GM10266 (cell line): ENCODE measurements at regions not wholly inside any gene's neighbourhood (a gene's known extent, or its start where the extent isn't known, plus 50 kb on each side); places are given as distances from the start of the nearest gene placed in this dataset.
"Not testable (repeated sequence)": the region's sequence is repeated elsewhere in the genome, so short reads cannot be mapped to it uniquely, and the experiment has no call there.

Experiments
- DNase-seq: peaks from one replicate; pipeline ENCODE4 v3.0.0; 2012; ENCODE audit errors: extremely low spot score
- TF ChIP-seq, protein P1 (sequence below): IDR thresholded peaks from 2 replicates; pipeline ENCODE4 v1.5.1; 2012; ENCODE audit warnings: mild to moderate bottlenecking, low read depth; ENCODE audit not compliant: control insufficient read depth, insufficient read depth; ENCODE audit errors: missing control alignments

DNA sequence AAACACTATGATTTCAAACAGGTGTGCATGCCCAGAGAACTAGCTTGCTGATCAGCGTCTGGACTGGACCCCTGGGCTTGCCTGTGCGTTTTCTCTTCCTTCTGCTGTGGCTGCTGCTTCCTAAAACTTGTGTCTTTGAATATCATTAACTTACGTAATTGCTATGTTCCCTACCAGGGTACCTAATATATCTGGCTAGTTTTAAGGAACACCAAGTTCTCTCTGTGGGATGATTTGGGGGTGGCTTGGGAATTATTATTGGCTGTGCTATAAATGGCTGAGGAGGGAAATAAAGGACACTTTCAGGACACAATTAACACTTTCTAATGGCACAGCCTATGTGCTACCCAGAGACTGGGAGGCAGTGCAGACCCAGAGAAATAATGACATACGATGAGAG lies 606.0 kb upstream of the RBFOX1 start:
- no peak for DNase-seq
- TF ChIP-seq, protein P1, sequence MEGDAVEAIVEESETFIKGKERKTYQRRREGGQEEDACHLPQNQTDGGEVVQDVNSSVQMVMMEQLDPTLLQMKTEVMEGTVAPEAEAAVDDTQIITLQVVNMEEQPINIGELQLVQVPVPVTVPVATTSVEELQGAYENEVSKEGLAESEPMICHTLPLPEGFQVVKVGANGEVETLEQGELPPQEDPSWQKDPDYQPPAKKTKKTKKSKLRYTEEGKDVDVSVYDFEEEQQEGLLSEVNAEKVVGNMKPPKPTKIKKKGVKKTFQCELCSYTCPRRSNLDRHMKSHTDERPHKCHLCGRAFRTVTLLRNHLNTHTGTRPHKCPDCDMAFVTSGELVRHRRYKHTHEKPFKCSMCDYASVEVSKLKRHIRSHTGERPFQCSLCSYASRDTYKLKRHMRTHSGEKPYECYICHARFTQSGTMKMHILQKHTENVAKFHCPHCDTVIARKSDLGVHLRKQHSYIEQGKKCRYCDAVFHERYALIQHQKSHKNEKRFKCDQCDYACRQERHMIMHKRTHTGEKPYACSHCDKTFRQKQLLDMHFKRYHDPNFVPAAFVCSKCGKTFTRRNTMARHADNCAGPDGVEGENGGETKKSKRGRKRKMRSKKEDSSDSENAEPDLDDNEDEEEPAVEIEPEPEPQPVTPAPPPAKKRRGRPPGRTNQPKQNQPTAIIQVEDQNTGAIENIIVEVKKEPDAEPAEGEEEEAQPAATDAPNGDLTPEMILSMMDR: no peak

DNA sequence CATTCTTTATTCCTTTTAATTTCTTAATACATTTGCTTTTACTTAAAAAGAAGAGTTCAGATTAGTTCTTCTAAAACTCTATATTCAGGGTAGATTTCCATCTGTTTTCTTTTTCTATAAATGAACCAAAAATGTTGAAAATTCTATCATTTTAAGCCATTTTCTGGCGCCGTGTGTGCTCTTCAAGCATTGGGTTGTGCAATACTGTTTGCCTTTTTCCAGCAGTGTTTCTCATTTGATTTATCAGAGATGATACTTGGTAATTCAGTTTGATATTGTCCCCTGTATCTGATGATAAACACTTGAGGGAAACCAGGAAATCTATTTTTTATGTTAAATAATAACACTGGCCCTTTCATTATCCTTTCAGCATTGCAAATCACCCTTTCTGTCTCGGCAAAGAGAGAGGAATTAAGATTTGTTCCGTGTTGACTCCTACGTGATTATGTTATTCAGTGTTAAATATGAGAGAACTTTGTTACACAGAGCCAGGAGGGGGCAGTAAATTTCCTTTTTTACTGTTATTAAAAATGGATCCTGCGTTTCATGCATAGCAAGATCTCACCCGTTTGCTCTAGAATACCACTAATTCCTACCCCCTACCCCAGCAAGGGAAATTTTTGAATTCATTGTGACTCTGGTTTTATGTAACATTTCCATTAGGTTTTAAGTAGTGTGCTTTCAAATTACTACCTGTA lies 606.9 kb upstream of the RBFOX1 start:
- no peak for DNase-seq
- TF ChIP-seq, protein P1: no peak

GRCh38 chr16:6725206-6725605 lies 607.4 kb upstream of the RBFOX1 start:
- DNase-seq: not testable (repeated sequence)

- TF ChIP-seq, protein P1: no peak
- DNase-seq: no peak
Measured at GRCh38 chr16:6722786-6723185, 609.9 kb upstream of the RBFOX1 start.

GRCh38 chr16:6714510-6714909 lies 618.1 kb upstream of the RBFOX1 start:
- TF ChIP-seq, protein P1: no peak
- no peak for DNase-seq

DNA sequence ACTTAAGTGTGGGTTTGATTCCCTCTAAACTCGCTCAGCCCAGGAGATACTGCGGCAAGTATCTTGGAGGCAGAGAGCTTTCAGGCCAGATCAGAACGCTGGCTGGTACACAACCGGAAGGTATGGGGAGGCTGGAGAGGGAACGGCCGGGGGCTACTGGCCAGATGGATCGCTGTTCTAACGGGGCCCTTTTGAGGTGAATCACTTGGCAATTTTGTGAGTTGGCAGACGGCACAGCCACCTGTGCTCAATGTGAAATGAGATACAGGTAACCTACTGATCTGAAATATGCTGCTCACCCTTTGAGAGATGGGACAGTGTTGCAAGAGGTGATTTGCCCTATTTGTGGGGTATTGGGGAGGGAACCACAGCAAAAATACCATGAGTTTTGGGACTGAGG lies 622.9 kb upstream of the RBFOX1 start:
- TF ChIP-seq, protein P1: no peak
- DNase-seq: no peak

DNA sequence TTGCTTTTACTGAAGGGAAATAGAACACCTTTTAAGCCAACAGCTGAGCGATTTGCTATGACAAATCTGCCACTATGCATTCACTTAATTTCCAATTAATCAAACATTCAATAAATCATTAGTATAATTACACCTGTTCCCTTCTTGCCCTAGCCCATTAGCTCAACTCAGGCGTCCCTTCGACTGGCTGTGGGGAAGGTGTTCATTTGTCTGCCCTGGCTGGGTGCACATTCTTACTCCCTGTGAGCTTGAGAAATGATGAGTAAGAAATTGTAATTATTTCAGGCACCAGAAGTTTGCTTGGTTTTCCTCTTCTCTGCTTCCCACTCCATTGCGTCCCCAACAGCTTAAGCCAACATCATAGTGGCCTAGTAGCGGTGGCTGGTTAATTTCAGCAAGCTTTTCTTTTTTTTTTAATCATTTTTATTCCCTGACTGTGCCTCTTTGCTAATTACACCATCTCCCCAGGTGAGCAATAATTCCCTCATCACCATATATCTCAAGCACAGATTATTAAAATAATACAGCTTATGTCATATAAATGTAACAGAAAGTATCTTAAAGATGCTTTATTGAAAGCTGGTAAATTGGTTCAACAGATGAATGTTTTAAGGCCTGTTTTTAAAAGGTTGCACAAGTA lies 623.9 kb upstream of the RBFOX1 start:
- TF ChIP-seq, protein P1: no peak

More for the DNA sequence above, 623.9 kb upstream of the RBFOX1 start:
- no peak for DNase-seq
